Neural cell (in vitro differentiated cells): ENCODE measurements at regions not wholly inside any gene's neighbourhood (a gene's known extent, or its start where the extent isn't known, plus 50 kb on each side); places are given as distances from the start of the nearest gene placed in this dataset.

Experiments
- H2AFZ ChIP-seq: fragments of 200-600, 300-800 bp; sonication (generic), shearing (Covaris generic); 2 replicates; pipeline ENCODE4 v1.6.0; 2014; ENCODE audit warnings: low read depth, mild to moderate bottlenecking, antibody characterized with exemption, low read length, moderate library complexity
- H3F3A ChIP-seq: fragments of 200-600 bp; shearing (Covaris generic); 2 replicates; pipeline ENCODE4 v1.6.1; 2016; ENCODE audit warnings: mild to moderate bottlenecking, moderate library complexity, mixed read lengths, antibody characterized with exemption, low read length; ENCODE audit not compliant: insufficient read depth, poor library complexity, severe bottlenecking
- H3K27ac ChIP-seq: fragments of 200-600, 300-800 bp; sonication (generic), shearing (Covaris generic); 2 replicates; pipeline ENCODE4 v1.5.1; 2014; ENCODE audit warnings: mild to moderate bottlenecking, low read length, moderate library complexity
- H3K27me3 ChIP-seq: fragments of 300-800, 200-600 bp; sonication (generic), shearing (Covaris generic); 2 replicates; pipeline ENCODE4 v1.6.0; 2014; ENCODE audit warnings: mild to moderate bottlenecking, low read depth, low read length, moderate library complexity; ENCODE audit not compliant: insufficient read depth
- H3K36me3 ChIP-seq: fragments of 300-800, 200-600 bp; sonication (generic), shearing (Covaris generic); 2 replicates; pipeline ENCODE4 v1.5.1; 2014; ENCODE audit warnings: mild to moderate bottlenecking, antibody characterized with exemption, low read length, moderate library complexity; ENCODE audit not compliant: insufficient read depth
- H3K4me2 ChIP-seq: fragments of 300-800, 200-600 bp; sonication (generic), shearing (Covaris generic); 2 replicates; pipeline ENCODE4 v1.6.0; 2014; ENCODE audit warnings: mild to moderate bottlenecking, low read length
- H3K4me3 ChIP-seq: fragments of 300-800, 200-600 bp; sonication (generic), shearing (Covaris generic); 2 replicates; pipeline ENCODE4 v1.5.1; 2014; ENCODE audit warnings: mild to moderate bottlenecking, low read length, moderate library complexity
- H3K79me2 ChIP-seq: fragments of 200-600 bp; shearing (Covaris generic); replicated peaks from 2 replicates; pipeline ENCODE4 v1.6.0; 2014; ENCODE audit warnings: mild to moderate bottlenecking, low read length, moderate library complexity; ENCODE audit not compliant: insufficient read depth
- H3K9ac ChIP-seq: fragments of 300-800, 200-600 bp; sonication (generic), shearing (Covaris generic); 2 replicates; pipeline ENCODE4 v1.6.1; 2016; ENCODE audit warnings: mild to moderate bottlenecking, low read length, mixed read lengths
- H3K9me2 ChIP-seq: fragments of 200-600 bp; shearing (Covaris generic); 2 replicates; pipeline ENCODE4 v1.6.1; 2016; ENCODE audit warnings: mild to moderate bottlenecking, low read length, mixed read lengths; ENCODE audit not compliant: insufficient read depth
- H3K9me3 ChIP-seq: fragments of 200-600, 300-800 bp; sonication (generic), shearing (Covaris generic); 2 replicates; pipeline ENCODE4 v1.6.1; 2016; ENCODE audit warnings: mild to moderate bottlenecking, mixed run types, low read length, moderate library complexity, mixed read lengths
- H4K20me1 ChIP-seq: fragments of 200-600 bp; shearing (Covaris generic); 2 replicates; pipeline ENCODE4 v1.6.1; 2016; ENCODE audit warnings: mild to moderate bottlenecking, mixed run types; ENCODE audit not compliant: insufficient read depth
- EP300 ChIP-seq: fragments of 450-650 bp; conservative IDR thresholded peaks from 2 replicates; pipeline ENCODE4 v1.6.1; 2014; ENCODE audit warnings: antibody characterized with exemption, mild to moderate bottlenecking, moderate library complexity; ENCODE audit not compliant: poor library complexity, severe bottlenecking
- EZH2 ChIP-seq: fragments of 200-600, 300-800 bp; shearing (Covaris generic), sonication (generic); IDR thresholded peaks from 2 replicates; pipeline ENCODE4 v1.6.1; 2014; ENCODE audit warnings: antibody characterized with exemption, low read length, borderline replicate concordance, mild to moderate bottlenecking; ENCODE audit not compliant: insufficient read depth, poor library complexity, severe bottlenecking
- MXI1 ChIP-seq: fragments of 450-650 bp; conservative IDR thresholded peaks from 2 replicates; pipeline ENCODE4 v1.6.1; 2014; ENCODE audit warnings: antibody characterized with exemption, mild to moderate bottlenecking; ENCODE audit not compliant: poor library complexity, severe bottlenecking
- POLR2AphosphoS5 ChIP-seq: IDR thresholded peaks from 2 replicates; pipeline ENCODE4 v1.6.1; 2012
- RAD21 ChIP-seq: fragments of 450-650 bp; conservative IDR thresholded peaks from 2 replicates; pipeline ENCODE4 v1.6.1; 2014; ENCODE audit warnings: antibody characterized with exemption, mild to moderate bottlenecking, moderate library complexity
- SMC3 ChIP-seq: fragments of 450-650 bp; conservative IDR thresholded peaks from 2 replicates; pipeline ENCODE4 v1.6.1; 2014; ENCODE audit warnings: antibody characterized with exemption, mild to moderate bottlenecking, moderate library complexity; ENCODE audit not compliant: poor library complexity
- TAF1 ChIP-seq: IDR thresholded peaks from 2 replicates; pipeline ENCODE4 v1.6.1; 2012; ENCODE audit warnings: low read depth
- TF ChIP-seq, protein P1 (sequence below): IDR thresholded peaks from 2 replicates; pipeline ENCODE4 v1.6.1; 2012; ENCODE audit warnings: borderline replicate concordance
- TF ChIP-seq, protein P2 (sequence below): fragments of 450-650 bp; IDR thresholded peaks from 2 replicates; pipeline ENCODE4 v1.5.1; 2014; ENCODE audit warnings: antibody characterized with exemption, mild to moderate bottlenecking, moderate library complexity; ENCODE audit not compliant: poor library complexity, severe bottlenecking

DNA sequence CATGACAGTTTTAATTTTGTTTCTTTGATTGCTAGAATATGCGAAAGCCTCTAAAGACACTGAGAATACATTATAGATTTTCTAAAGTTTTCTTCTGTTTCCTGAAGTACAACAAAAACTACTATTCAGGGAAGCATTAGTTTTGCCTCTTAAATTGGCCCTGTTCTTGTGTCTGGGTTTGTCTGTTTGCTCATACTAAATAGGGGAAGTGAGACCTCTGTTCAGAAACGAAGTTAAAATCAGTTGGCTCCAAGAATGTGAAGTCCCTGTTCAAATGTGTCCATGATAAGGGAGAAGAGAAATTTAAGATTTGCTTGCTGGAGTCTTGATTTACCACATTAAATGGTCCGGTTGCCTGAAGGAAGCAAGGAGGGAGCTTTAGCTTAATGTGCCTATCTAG lies 327.3 kb upstream of the GBE1 start:
- no peaks in the 10 kb centered on the region for H3K79me2 ChIP-seq
- TF ChIP-seq, protein P1, sequence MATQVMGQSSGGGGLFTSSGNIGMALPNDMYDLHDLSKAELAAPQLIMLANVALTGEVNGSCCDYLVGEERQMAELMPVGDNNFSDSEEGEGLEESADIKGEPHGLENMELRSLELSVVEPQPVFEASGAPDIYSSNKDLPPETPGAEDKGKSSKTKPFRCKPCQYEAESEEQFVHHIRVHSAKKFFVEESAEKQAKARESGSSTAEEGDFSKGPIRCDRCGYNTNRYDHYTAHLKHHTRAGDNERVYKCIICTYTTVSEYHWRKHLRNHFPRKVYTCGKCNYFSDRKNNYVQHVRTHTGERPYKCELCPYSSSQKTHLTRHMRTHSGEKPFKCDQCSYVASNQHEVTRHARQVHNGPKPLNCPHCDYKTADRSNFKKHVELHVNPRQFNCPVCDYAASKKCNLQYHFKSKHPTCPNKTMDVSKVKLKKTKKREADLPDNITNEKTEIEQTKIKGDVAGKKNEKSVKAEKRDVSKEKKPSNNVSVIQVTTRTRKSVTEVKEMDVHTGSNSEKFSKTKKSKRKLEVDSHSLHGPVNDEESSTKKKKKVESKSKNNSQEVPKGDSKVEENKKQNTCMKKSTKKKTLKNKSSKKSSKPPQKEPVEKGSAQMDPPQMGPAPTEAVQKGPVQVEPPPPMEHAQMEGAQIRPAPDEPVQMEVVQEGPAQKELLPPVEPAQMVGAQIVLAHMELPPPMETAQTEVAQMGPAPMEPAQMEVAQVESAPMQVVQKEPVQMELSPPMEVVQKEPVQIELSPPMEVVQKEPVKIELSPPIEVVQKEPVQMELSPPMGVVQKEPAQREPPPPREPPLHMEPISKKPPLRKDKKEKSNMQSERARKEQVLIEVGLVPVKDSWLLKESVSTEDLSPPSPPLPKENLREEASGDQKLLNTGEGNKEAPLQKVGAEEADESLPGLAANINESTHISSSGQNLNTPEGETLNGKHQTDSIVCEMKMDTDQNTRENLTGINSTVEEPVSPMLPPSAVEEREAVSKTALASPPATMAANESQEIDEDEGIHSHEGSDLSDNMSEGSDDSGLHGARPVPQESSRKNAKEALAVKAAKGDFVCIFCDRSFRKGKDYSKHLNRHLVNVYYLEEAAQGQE: no peak
- TF ChIP-seq EZH2 (no peak), TAF1 (no peak), RAD21 (no peak), EP300 (no peak), MXI1 (no peak)
- TF ChIP-seq, protein P2, sequence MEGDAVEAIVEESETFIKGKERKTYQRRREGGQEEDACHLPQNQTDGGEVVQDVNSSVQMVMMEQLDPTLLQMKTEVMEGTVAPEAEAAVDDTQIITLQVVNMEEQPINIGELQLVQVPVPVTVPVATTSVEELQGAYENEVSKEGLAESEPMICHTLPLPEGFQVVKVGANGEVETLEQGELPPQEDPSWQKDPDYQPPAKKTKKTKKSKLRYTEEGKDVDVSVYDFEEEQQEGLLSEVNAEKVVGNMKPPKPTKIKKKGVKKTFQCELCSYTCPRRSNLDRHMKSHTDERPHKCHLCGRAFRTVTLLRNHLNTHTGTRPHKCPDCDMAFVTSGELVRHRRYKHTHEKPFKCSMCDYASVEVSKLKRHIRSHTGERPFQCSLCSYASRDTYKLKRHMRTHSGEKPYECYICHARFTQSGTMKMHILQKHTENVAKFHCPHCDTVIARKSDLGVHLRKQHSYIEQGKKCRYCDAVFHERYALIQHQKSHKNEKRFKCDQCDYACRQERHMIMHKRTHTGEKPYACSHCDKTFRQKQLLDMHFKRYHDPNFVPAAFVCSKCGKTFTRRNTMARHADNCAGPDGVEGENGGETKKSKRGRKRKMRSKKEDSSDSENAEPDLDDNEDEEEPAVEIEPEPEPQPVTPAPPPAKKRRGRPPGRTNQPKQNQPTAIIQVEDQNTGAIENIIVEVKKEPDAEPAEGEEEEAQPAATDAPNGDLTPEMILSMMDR: no peak
- H3K36me3 ChIP-seq: no peaks in the 10 kb centered on the region
- no peak overlapping the region for H3K4me2 ChIP-seq
- H3K27ac ChIP-seq: no peak overlapping the region
- no peak overlapping the region for H3K4me3 ChIP-seq
- H3F3A ChIP-seq: no peaks in the 10 kb centered on the region
- no peaks in the 10 kb centered on the region for H3K9me3 ChIP-seq
- no peak overlapping the region for H2AFZ ChIP-seq
- H3K9me2 ChIP-seq: no peaks in the 10 kb centered on the region
- H3K27me3 ChIP-seq: no peaks in the 10 kb centered on the region
- no peak overlapping the region for H3K9ac ChIP-seq
- H4K20me1 ChIP-seq: no peaks in the 10 kb centered on the region

DNA sequence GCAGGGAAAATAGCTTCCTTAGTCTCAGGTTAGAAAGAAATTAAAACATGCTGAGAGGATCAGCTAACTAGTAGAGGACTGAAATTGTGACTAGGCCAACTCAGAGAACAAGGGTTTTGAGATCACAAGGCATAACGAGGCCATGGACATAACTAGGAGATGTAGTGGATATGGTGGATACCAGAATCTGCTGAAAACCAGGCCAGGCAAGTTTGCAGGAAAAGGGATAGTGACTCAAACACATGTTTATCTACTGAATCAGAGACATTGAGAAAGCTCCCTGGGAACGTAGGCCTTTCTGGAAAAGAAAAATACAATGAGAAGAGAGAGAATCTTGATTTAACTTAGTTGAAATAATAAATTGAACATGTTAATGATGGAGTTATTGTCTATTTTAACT lies 326.5 kb upstream of the GBE1 start:
- Histone ChIP-seq H3K9me2 (no peaks in the 10 kb centered on the region), H3K36me3 (no peaks in the 10 kb centered on the region), H3K9ac (no peak overlapping the region), H3F3A (no peaks in the 10 kb centered on the region), H3K4me2 (no peak overlapping the region), H3K27ac (no peak overlapping the region), H3K79me2 (no peaks in the 10 kb centered on the region), H3K9me3 (no peaks in the 10 kb centered on the region), H3K27me3 (no peaks in the 10 kb centered on the region), H4K20me1 (no peaks in the 10 kb centered on the region), H3K4me3 (no peak overlapping the region), H2AFZ (no peak overlapping the region)
- TF ChIP-seq RAD21: no peak
- TF ChIP-seq POLR2AphosphoS5: no peak
- no peak for TF ChIP-seq SMC3
- no peak for TF ChIP-seq TAF1
- TF ChIP-seq, protein P2: no peak
- no peak for TF ChIP-seq MXI1
- TF ChIP-seq EP300: no peak
- TF ChIP-seq, protein P1: no peak
- TF ChIP-seq EZH2: no peak
